K562 (cell line): ENCODE measurements at regions not wholly inside any gene's neighbourhood (a gene's known extent, or its start where the extent isn't known, plus 50 kb on each side); places are given as distances from the start of the nearest gene placed in this dataset.

ENCODE experiments used
- ATAC-seq: fragments of 200-7000 bp; cut with Tn5 transposase; 3 replicates; pipeline ENCODE4 v1.9.1; 2020; ENCODE audit warnings: moderate library complexity
- BruUV-seq: library from RNA; stranded (reverse); fragments of 400-500 nt; replicated peaks from 2 replicates; lab custom pipeline; 2021; lab: Mats Ljungman, UMichigan
- CTCF ChIA-PET: fragments of 300-600 bp; formaldehyde crosslinking; extraction: SDS; loops from one replicate; lab custom pipeline; 2021; ENCODE audit warnings: low intra/inter-chr PET ratio; lab: Yijun Ruan, JAX
- POLR2A ChIA-PET: fragments of 300-600, 350-650 bp; sonication (Branson Sonifier 250); formaldehyde crosslinking; extraction: SDS; loops from one replicate; lab custom pipeline; 2021; ENCODE audit warnings: antibody characterized with exemption, inconsistent platforms; lab: Yijun Ruan, JAX
- DNase-seq, 4 experiments: peaks; one replicate each; pipeline versions ENCODE4 v3.0.0 to v3.0.0-alpha.2; 2011 to 2018; ENCODE audit warnings: low spot score in 3 of 4, mixed read lengths in 3 of 4; ENCODE audit errors: extremely low read depth in 1 of 4
- FAIRE-seq: peaks from 2 replicates; lab custom pipeline; 2011; peaks lifted over from hg19 to GRCh38; lab: Jason Lieb, UNC
- H2AFZ ChIP-seq: 2 replicates; pipeline ENCODE4 v1.6.0; 2011; ENCODE audit warnings: low read depth, low read length, control low read depth, inconsistent platforms
- H3K27ac ChIP-seq: fragments of 200-600 bp; 3 replicates; pipeline ENCODE4 v1.8.0; 2011; ENCODE audit warnings: low read depth, mild to moderate bottlenecking, control low read depth, inconsistent platforms, low read length, moderate library complexity, mixed read lengths; ENCODE audit errors: extremely low read depth
- H3K27me3 ChIP-seq, 2 experiments: fragments of 300-600 bp in 1 of 2; 2 replicates in 1 of 2; 3 replicates in 1 of 2; pipeline versions ENCODE4 v1.6.0 to v1.8.0; 2011; ENCODE audit warnings: inconsistent platforms in 2 of 2, low read length in 2 of 2, mild to moderate bottlenecking in 1 of 2, mixed read lengths in 1 of 2, moderate library complexity in 1 of 2; ENCODE audit not compliant: control insufficient read depth in 2 of 2, insufficient read depth in 2 of 2
- H3K36me3 ChIP-seq: fragments of 300-600 bp; 3 replicates; pipeline ENCODE4 v1.8.0; 2011; ENCODE audit warnings: mild to moderate bottlenecking, low read length, inconsistent platforms; ENCODE audit not compliant: control insufficient read depth, insufficient read depth
- H3K4me1 ChIP-seq, 2 experiments: fragments of 200-600 bp in 1 of 2; replicated peaks in 1 of 2; 2 replicates in 1 of 2; 3 replicates in 1 of 2; pipeline versions ENCODE4 v1.5.1 to v1.8.0; 2011; ENCODE audit warnings: inconsistent platforms in 2 of 2, low read length in 2 of 2, mild to moderate bottlenecking in 1 of 2, mixed read lengths in 1 of 2, moderate library complexity in 1 of 2; ENCODE audit not compliant: control insufficient read depth in 2 of 2, insufficient read depth in 2 of 2
- H3K4me2 ChIP-seq: 2 replicates; pipeline ENCODE4 v1.6.1; 2011; ENCODE audit warnings: low read length, control low read depth, inconsistent platforms, mixed read lengths; ENCODE audit not compliant: insufficient read depth
- H3K4me3 ChIP-seq: fragments of 200-600 bp; sonication (generic), shearing (Covaris generic); 2 replicates; pipeline ENCODE4 v1.5.1; 2016; ENCODE audit warnings: control low read depth, inconsistent platforms
- H3K79me2 ChIP-seq: fragments of 200-600 bp; 3 replicates; pipeline ENCODE4 v1.8.0; 2011; ENCODE audit warnings: low read length, inconsistent platforms; ENCODE audit not compliant: control insufficient read depth, insufficient read depth
- H3K9ac ChIP-seq, 2 experiments: 2 replicates each; pipeline versions ENCODE4 v1.6.0 to v1.6.1; 2011; ENCODE audit warnings: low read depth in 2 of 2, low read length in 2 of 2, control low read depth in 1 of 2, inconsistent platforms in 1 of 2, mild to moderate bottlenecking in 1 of 2, mixed read lengths in 1 of 2; ENCODE audit not compliant: insufficient read depth in 1 of 2
- H3K9me1 ChIP-seq: one replicate; pipeline ENCODE4 v1.6.0; 2011; ENCODE audit warnings: inconsistent platforms, mild to moderate bottlenecking, low read length, moderate library complexity; ENCODE audit not compliant: control insufficient read depth, insufficient read depth
- H3K9me3 ChIP-seq: replicated peaks from 2 replicates; pipeline ENCODE4 v1.5.1; 2011; ENCODE audit warnings: low read depth, low read length, inconsistent platforms; ENCODE audit not compliant: control insufficient read depth, insufficient read depth
- H4K20me1 ChIP-seq: replicated peaks from 2 replicates; pipeline ENCODE4 v1.6.1; 2011; ENCODE audit warnings: low read length, inconsistent platforms, mixed read lengths; ENCODE audit not compliant: control insufficient read depth, insufficient read depth
- CBFA2T2 ChIP-seq: fragments of 450-650 bp; conservative IDR thresholded peaks from 2 replicates; pipeline ENCODE4 v1.6.1; 2017; ENCODE audit warnings: mild to moderate bottlenecking
- CBFB ChIP-seq: sonication (generic); formaldehyde crosslinking; IDR thresholded peaks from 2 replicates; pipeline ENCODE4 v1.4.0; 2020; ENCODE audit warnings: mild to moderate bottlenecking, missing genetic modification reagents
- CEBPB ChIP-seq: fragments of 450-650 bp; IDR thresholded peaks from 2 replicates; pipeline ENCODE4 v1.6.1; 2016; ENCODE audit warnings: missing genetic modification characterization, missing compliant biosample characterization
- CEBPG ChIP-seq, 3 experiments: fragments of 200-800 bp in 1 of 3; sonication (Bioruptor generic) in 1 of 3; sonication (generic) in 1 of 3; formaldehyde crosslinking in 1 of 3; IDR thresholded peaks in 2 of 3; conservative IDR thresholded peaks in 1 of 3; 2 replicates each; pipeline versions ENCODE4 v1.6.1 to v1.8.0; 2016 to 2022; ENCODE audit warnings: missing compliant biosample characterization in 2 of 3, missing genetic modification characterization in 2 of 3, mild to moderate bottlenecking in 1 of 3, missing genetic modification reagents in 1 of 3
- CTBP1 ChIP-seq: fragments of 450-650 bp; IDR thresholded peaks from 2 replicates; pipeline ENCODE4 v1.6.1; 2016; ENCODE audit warnings: borderline replicate concordance
- E4F1 ChIP-seq: fragments of 250-450 bp; sonication (Bioruptor Pico); IDR thresholded peaks from 2 replicates; pipeline ENCODE4 v1.5.0; 2021; ENCODE audit warnings: mild to moderate bottlenecking, borderline replicate concordance
- KLF6 ChIP-seq: fragments of 250-450 bp; sonication (Bioruptor Pico); IDR thresholded peaks from 2 replicates; pipeline ENCODE4 v1.4.0; 2020; ENCODE audit warnings: mild to moderate bottlenecking, moderate library complexity, borderline replicate concordance
- NCOA6 ChIP-seq: fragments of 450-650 bp; IDR thresholded peaks from 2 replicates; pipeline ENCODE4 v1.6.1; 2017; ENCODE audit warnings: mild to moderate bottlenecking
- RBM22 ChIP-seq: fragments of 200-400 bp; formaldehyde crosslinking; IDR thresholded peaks from 2 replicates; pipeline ENCODE4 v1.6.1; 2018; ENCODE audit warnings: low read length, low read depth; ENCODE audit not compliant: poor library complexity, severe bottlenecking
- TAL1 ChIP-seq: fragments of 450-650 bp; IDR thresholded peaks from 2 replicates; pipeline ENCODE4 v1.6.1; 2016; ENCODE audit warnings: mild to moderate bottlenecking
- THRA ChIP-seq: fragments of 450-650 bp; IDR thresholded peaks from 2 replicates; pipeline ENCODE4 v1.6.1; 2017; ENCODE audit warnings: mild to moderate bottlenecking, moderate library complexity
- ZKSCAN8 ChIP-seq: fragments of 200-800 bp; sonication (Bioruptor generic); IDR thresholded peaks from 2 replicates; pipeline ENCODE4 v1.6.1; 2016; ENCODE audit warnings: missing genetic modification characterization, missing compliant biosample characterization
- ZZZ3 ChIP-seq: fragments of 450-650 bp; IDR thresholded peaks from 2 replicates; pipeline ENCODE4 v1.6.1; 2016; ENCODE audit warnings: antibody characterized with exemption, mild to moderate bottlenecking, moderate library complexity
- WGBS: fragments of 100-300 bp; shearing (Covaris generic); methylation state at CpG from one replicate; pipeline ENCODE4 v1.1.6; 2016; ENCODE audit warnings: low coverage, mixed read lengths; ENCODE audit not compliant: insufficient coverage; ENCODE audit errors: missing lambda C conversion rate; 5-methylcytosine and 5-hydroxymethylcytosine counted together
- in situ Hi-C: fragments of 300-500 bp; cut with MboI; formaldehyde crosslinking; loops from 4 replicates; pipeline ENCODE4 v1.15.0; 2018; ENCODE audit warnings: inconsistent platforms, mixed read lengths
- intact Hi-C: fragments of 100-400 bp; cut with micrococcal nuclease; formaldehyde crosslinking; loops from 2 replicates; pipeline ENCODE4 v1.14.2; 2022

GRCh38 chr2:126503476-126503875, 152.5 kb upstream of the GYPC start (continued):
- TF ChIP-seq THRA (no peak), ZKSCAN8 (no peak), CTBP1 (no peak), KLF6 (no peak), CBFB (CRISPR knock-in tag) (no peak), NCOA6 (no peak), CBFA2T2 (peak; percentile 29; the same call in 1 of the 2 replicates), ZZZ3 (no peak), TAL1 (peak; percentile 55)

- TF ChIP-seq E4F1 (CRISPR knock-in tag): no peak
- TF ChIP-seq CEBPB (tag): peak; percentile 68
- TF ChIP-seq CEBPG (CRISPR knock-in tag; IDR thresholded peaks at IDR 0.05): no peak
- TF ChIP-seq CEBPG (tag; conservative IDR thresholded peaks at IDR 0.05 in 1 of 2, IDR thresholded peaks at IDR 0.05 in 1 of 2): peak in 1 of 2 experiments; percentile 39; a peak in 2 of 4 replicates
- no peak for TF ChIP-seq RBM22
- H3K9ac ChIP-seq: no peak overlapping the region
- BruUV-seq: no TSS peak
- H3K4me1 ChIP-seq: no peaks in the 10 kb centered on the region; a peak in 1 of 5 replicates
- ChIA-PET CTCF (no interaction called here), POLR2A (no interaction called here)
- in situ Hi-C loops (no loop called here), intact Hi-C loops (no loop called here)
- H3K27ac ChIP-seq: no peak overlapping the region
- no peaks in the 10 kb centered on the region for H3K9me3 ChIP-seq
- H3K27me3 ChIP-seq: no peaks in the 10 kb centered on the region
- no peak overlapping the region for H3K4me3 ChIP-seq
- no peak overlapping the region for H3K4me2 ChIP-seq
- H3K36me3 ChIP-seq: no peaks in the 10 kb centered on the region
- WGBS: 26% methylated on average over 1 of the region's 1 CpG
- FAIRE-seq (no peak), ATAC-seq (no peak), DNase-seq (no peak)
- H3K79me2 ChIP-seq: no peaks in the 10 kb centered on the region
- H2AFZ ChIP-seq: no peak overlapping the region
- no peaks in the 10 kb centered on the region for H3K9me1 ChIP-seq
- no peaks in the 10 kb centered on the region for H4K20me1 ChIP-seq
Observed at GRCh38 chr2:126504949-126505348, 151.0 kb upstream of the GYPC start.
